K562 (cell line): ENCODE measurements at regions not wholly inside any gene's neighbourhood (a gene's known extent, or its start where the extent isn't known, plus 50 kb on each side); places are given as distances from the start of the nearest gene placed in this dataset.

Experiments
- ATAC-seq: fragments of 200-7000 bp; cut with Tn5 transposase; 3 replicates; pipeline ENCODE4 v1.9.1; 2020; ENCODE audit warnings: moderate library complexity
- BruUV-seq: library from RNA; stranded (reverse); fragments of 400-500 nt; replicated peaks from 2 replicates; lab custom pipeline; 2021; lab: Mats Ljungman, UMichigan
- CTCF ChIA-PET: fragments of 300-600 bp; formaldehyde crosslinking; extraction: SDS; loops from one replicate; lab custom pipeline; 2021; ENCODE audit warnings: low intra/inter-chr PET ratio; lab: Yijun Ruan, JAX
- POLR2A ChIA-PET: fragments of 300-600, 350-650 bp; sonication (Branson Sonifier 250); formaldehyde crosslinking; extraction: SDS; loops from one replicate; lab custom pipeline; 2021; ENCODE audit warnings: antibody characterized with exemption, inconsistent platforms; lab: Yijun Ruan, JAX
- DNase-seq, 4 experiments: peaks; one replicate each; pipeline versions ENCODE4 v3.0.0 to v3.0.0-alpha.2; 2011 to 2018; ENCODE audit warnings: low spot score in 3 of 4, mixed read lengths in 3 of 4; ENCODE audit errors: extremely low read depth in 1 of 4
- FAIRE-seq: peaks from 2 replicates; lab custom pipeline; 2011; peaks lifted over from hg19 to GRCh38; lab: Jason Lieb, UNC
- H2AFZ ChIP-seq: 2 replicates; pipeline ENCODE4 v1.6.0; 2011; ENCODE audit warnings: low read depth, low read length, control low read depth, inconsistent platforms
- H3K27ac ChIP-seq: fragments of 200-600 bp; 3 replicates; pipeline ENCODE4 v1.8.0; 2011; ENCODE audit warnings: low read depth, mild to moderate bottlenecking, control low read depth, inconsistent platforms, low read length, moderate library complexity, mixed read lengths; ENCODE audit errors: extremely low read depth
- H3K27me3 ChIP-seq, 2 experiments: fragments of 300-600 bp in 1 of 2; 2 replicates in 1 of 2; 3 replicates in 1 of 2; pipeline versions ENCODE4 v1.6.0 to v1.8.0; 2011; ENCODE audit warnings: inconsistent platforms in 2 of 2, low read length in 2 of 2, mild to moderate bottlenecking in 1 of 2, mixed read lengths in 1 of 2, moderate library complexity in 1 of 2; ENCODE audit not compliant: control insufficient read depth in 2 of 2, insufficient read depth in 2 of 2
- H3K36me3 ChIP-seq: fragments of 300-600 bp; 3 replicates; pipeline ENCODE4 v1.8.0; 2011; ENCODE audit warnings: mild to moderate bottlenecking, low read length, inconsistent platforms; ENCODE audit not compliant: control insufficient read depth, insufficient read depth
- H3K4me1 ChIP-seq, 2 experiments: fragments of 200-600 bp in 1 of 2; replicated peaks in 1 of 2; 2 replicates in 1 of 2; 3 replicates in 1 of 2; pipeline versions ENCODE4 v1.5.1 to v1.8.0; 2011; ENCODE audit warnings: inconsistent platforms in 2 of 2, low read length in 2 of 2, mild to moderate bottlenecking in 1 of 2, mixed read lengths in 1 of 2, moderate library complexity in 1 of 2; ENCODE audit not compliant: control insufficient read depth in 2 of 2, insufficient read depth in 2 of 2
- H3K4me2 ChIP-seq: 2 replicates; pipeline ENCODE4 v1.6.1; 2011; ENCODE audit warnings: low read length, control low read depth, inconsistent platforms, mixed read lengths; ENCODE audit not compliant: insufficient read depth
- H3K4me3 ChIP-seq: fragments of 200-600 bp; sonication (generic), shearing (Covaris generic); 2 replicates; pipeline ENCODE4 v1.5.1; 2016; ENCODE audit warnings: control low read depth, inconsistent platforms
- H3K79me2 ChIP-seq: fragments of 200-600 bp; 3 replicates; pipeline ENCODE4 v1.8.0; 2011; ENCODE audit warnings: low read length, inconsistent platforms; ENCODE audit not compliant: control insufficient read depth, insufficient read depth
- H3K9ac ChIP-seq, 2 experiments: 2 replicates each; pipeline versions ENCODE4 v1.6.0 to v1.6.1; 2011; ENCODE audit warnings: low read depth in 2 of 2, low read length in 2 of 2, control low read depth in 1 of 2, inconsistent platforms in 1 of 2, mild to moderate bottlenecking in 1 of 2, mixed read lengths in 1 of 2; ENCODE audit not compliant: insufficient read depth in 1 of 2
- H3K9me1 ChIP-seq: one replicate; pipeline ENCODE4 v1.6.0; 2011; ENCODE audit warnings: inconsistent platforms, mild to moderate bottlenecking, low read length, moderate library complexity; ENCODE audit not compliant: control insufficient read depth, insufficient read depth
- H3K9me3 ChIP-seq: replicated peaks from 2 replicates; pipeline ENCODE4 v1.5.1; 2011; ENCODE audit warnings: low read depth, low read length, inconsistent platforms; ENCODE audit not compliant: control insufficient read depth, insufficient read depth
- H4K20me1 ChIP-seq: replicated peaks from 2 replicates; pipeline ENCODE4 v1.6.1; 2011; ENCODE audit warnings: low read length, inconsistent platforms, mixed read lengths; ENCODE audit not compliant: control insufficient read depth, insufficient read depth
- BRF1 ChIP-seq: IDR thresholded peaks from 3 replicates; pipeline ENCODE4 v1.6.1; 2011; ENCODE audit warnings: borderline replicate concordance, mild to moderate bottlenecking; ENCODE audit not compliant: insufficient read length; ENCODE audit errors: extremely low read depth
- CEBPG ChIP-seq, 3 experiments: fragments of 200-800 bp in 1 of 3; sonication (Bioruptor generic) in 1 of 3; sonication (generic) in 1 of 3; formaldehyde crosslinking in 1 of 3; IDR thresholded peaks in 2 of 3; conservative IDR thresholded peaks in 1 of 3; 2 replicates each; pipeline versions ENCODE4 v1.6.1 to v1.8.0; 2016 to 2022; ENCODE audit warnings: missing compliant biosample characterization in 2 of 3, missing genetic modification characterization in 2 of 3, mild to moderate bottlenecking in 1 of 3, missing genetic modification reagents in 1 of 3
- MAFK ChIP-seq: IDR thresholded peaks from 2 replicates; pipeline ENCODE4 v1.6.1; 2011; ENCODE audit warnings: low read length, improper control_type of control experiment
- MXI1 ChIP-seq: IDR thresholded peaks from 2 replicates; pipeline ENCODE4 v1.6.1; 2011; ENCODE audit warnings: low read depth, mild to moderate bottlenecking, improper control_type of control experiment, low read length
- NR2C2 ChIP-seq, 2 experiments: fragments of 200-800 bp in 1 of 2; sonication (Bioruptor generic) in 1 of 2; sonication (generic) in 1 of 2; formaldehyde crosslinking in 1 of 2; IDR thresholded peaks; 2 replicates each; pipeline versions ENCODE4 v1.6.1 to v1.8.0; 2016 to 2022; ENCODE audit warnings: mild to moderate bottlenecking in 1 of 2, missing compliant biosample characterization in 1 of 2, missing genetic modification characterization in 1 of 2, missing genetic modification reagents in 1 of 2
- SOX6 ChIP-seq: fragments of 450-650 bp; IDR thresholded peaks from 2 replicates; pipeline ENCODE4 v1.6.1; 2014; ENCODE audit warnings: mild to moderate bottlenecking
- TEAD4 ChIP-seq, 2 experiments: sonication (generic) in 1 of 2; formaldehyde crosslinking in 1 of 2; IDR thresholded peaks; 2 replicates each; pipeline versions ENCODE4 v1.6.1 to v1.8.0; 2012 to 2022; ENCODE audit warnings: borderline replicate concordance in 1 of 2, inconsistent platforms in 1 of 2, low read length in 1 of 2, mild to moderate bottlenecking in 1 of 2, missing genetic modification reagents in 1 of 2
- U2AF1 ChIP-seq: fragments of 200-400 bp; formaldehyde crosslinking; optimal IDR thresholded peaks from 2 replicates; pipeline ENCODE3; 2017; ENCODE audit warnings: mild to moderate bottlenecking, low read depth, low read length, moderate library complexity
- ZBED1 ChIP-seq: IDR thresholded peaks from 2 replicates; pipeline ENCODE4 v1.6.1; 2014
- ZBTB34 ChIP-seq: fragments of 250-450 bp; sonication (Bioruptor Pico); IDR thresholded peaks from 2 replicates; pipeline ENCODE4 v1.8.0; 2021; ENCODE audit warnings: mild to moderate bottlenecking, moderate library complexity
- ZC3H4 ChIP-seq: sonication (generic); formaldehyde crosslinking; IDR thresholded peaks from 2 replicates; pipeline ENCODE4 v1.9.0; 2021; ENCODE audit warnings: missing genetic modification reagents, borderline replicate concordance
- ZKSCAN3 ChIP-seq: fragments of 250-450 bp; sonication (Bioruptor Pico); IDR thresholded peaks from 2 replicates; pipeline ENCODE4 v1.4.0; 2020
- ZNF134 ChIP-seq: fragments of 250-450 bp; sonication (Bioruptor Pico); conservative IDR thresholded peaks from 2 replicates; pipeline ENCODE4 v1.4.0; 2020
- ZNF140 ChIP-seq: fragments of 250-450 bp; sonication (Bioruptor Pico); IDR thresholded peaks from 2 replicates; pipeline ENCODE4 v1.8.0; 2021; ENCODE audit warnings: moderate library complexity, mild to moderate bottlenecking, inconsistent platforms
- ZNF444 ChIP-seq: fragments of 250-450 bp; sonication (Bioruptor Pico); IDR thresholded peaks from 2 replicates; pipeline ENCODE4 v1.4.0; 2020; ENCODE audit warnings: mild to moderate bottlenecking, moderate library complexity
- WGBS: fragments of 100-300 bp; shearing (Covaris generic); methylation state at CpG from one replicate; pipeline ENCODE4 v1.1.6; 2016; ENCODE audit warnings: low coverage, mixed read lengths; ENCODE audit not compliant: insufficient coverage; ENCODE audit errors: missing lambda C conversion rate; 5-methylcytosine and 5-hydroxymethylcytosine counted together
- in situ Hi-C: fragments of 300-500 bp; cut with MboI; formaldehyde crosslinking; loops from 4 replicates; pipeline ENCODE4 v1.15.0; 2018; ENCODE audit warnings: inconsistent platforms, mixed read lengths
- intact Hi-C: fragments of 100-400 bp; cut with micrococcal nuclease; formaldehyde crosslinking; loops from 2 replicates; pipeline ENCODE4 v1.14.2; 2022
- TF ChIP-seq, protein P1 (sequence below): sonication (generic); formaldehyde crosslinking; IDR thresholded peaks from 2 replicates; pipeline ENCODE4 v1.9.0; 2022; ENCODE audit warnings: mild to moderate bottlenecking, missing genetic modification reagents
- TF ChIP-seq, protein P2 (sequence below), 2 experiments: fragments of 450-650 bp in 1 of 2; sonication (generic) in 1 of 2; formaldehyde crosslinking in 1 of 2; IDR thresholded peaks in 1 of 2; conservative IDR thresholded peaks in 1 of 2; 2 replicates each; pipeline versions ENCODE4 v1.6.1 to v1.8.1; 2016 to 2023; ENCODE audit warnings: mild to moderate bottlenecking in 2 of 2, moderate library complexity in 2 of 2, inconsistent platforms in 1 of 2, missing genetic modification reagents in 1 of 2

GRCh38 chr3:194833114-194833910, 147.6 kb downstream of the FAM43A start (continued):
- no peak for TF ChIP-seq ZKSCAN3 (CRISPR knock-in tag)
- no peak for TF ChIP-seq ZBTB34 (CRISPR knock-in tag)
- TF ChIP-seq ZNF140 (CRISPR knock-in tag), result no peak
- TF ChIP-seq ZBED1, result no peak
- TF ChIP-seq TEAD4 (IDR thresholded peaks at IDR 0.05; ENCODE audit: low read length), result no peak
- no peak for TF ChIP-seq TEAD4 (CRISPR knock-in tag; IDR thresholded peaks at IDR 0.05; ENCODE audit: borderline replicate concordance)
- TF ChIP-seq U2AF1, result no peak
- TF ChIP-seq MAFK, result no peak
- TF ChIP-seq BRF1, result no peak

DNA sequence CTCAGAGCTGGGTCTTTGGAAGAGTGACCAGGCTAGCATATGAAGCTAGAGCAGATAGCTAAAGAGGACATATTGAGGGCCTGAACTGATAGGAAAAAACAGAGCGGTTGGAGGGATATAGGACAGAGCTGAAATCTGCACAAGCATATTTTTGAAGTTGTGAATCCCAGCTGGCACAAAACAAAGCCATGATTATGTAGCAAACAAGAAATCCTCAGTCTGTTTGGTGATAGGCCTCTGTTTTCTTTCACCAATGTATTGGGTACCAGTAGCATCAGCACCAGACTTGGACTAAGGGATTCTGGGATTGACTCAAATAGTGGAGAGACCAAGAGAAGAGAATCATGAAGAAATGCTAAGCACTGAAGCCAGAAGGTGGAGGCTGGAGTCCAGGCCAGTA, 151.0 kb downstream of the FAM43A start:
- Histone ChIP-seq H3K9me3 (no peaks in the 10 kb centered on the region), H3K9ac (no peak overlapping the region), H3K27me3 (peaks cover 14 to 46% of the 10 kb centered on the region in 2 experiments; a peak in 3 of 5 replicates), H3K36me3 (no peaks in the 10 kb centered on the region), H3K79me2 (no peaks in the 10 kb centered on the region), H3K4me1 (no peaks in the 10 kb centered on the region), H3K4me2 (no peak overlapping the region), H4K20me1 (no peaks in the 10 kb centered on the region; the same call in 1 of the 2 replicates), H3K9me1 (no peaks in the 10 kb centered on the region), H2AFZ (no peak overlapping the region), H3K4me3 (no peak overlapping the region), H3K27ac (no peak overlapping the region)
- WGBS, result 10% methylated on average over 1 of the region's 1 CpG
- ChIA-PET CTCF (no interaction called here), POLR2A (no interaction called here)
- DNase-seq (no peak), ATAC-seq (no peak), FAIRE-seq (no peak)
- in situ Hi-C loops, result no loop called here
- intact Hi-C loops, result no loop called here
- BruUV-seq, result no TSS peak
- no peak for TF ChIP-seq ZNF134
- no peak for TF ChIP-seq ZNF444 (CRISPR knock-in tag)
- TF ChIP-seq SOX6, result no peak
- TF ChIP-seq, protein P1, sequence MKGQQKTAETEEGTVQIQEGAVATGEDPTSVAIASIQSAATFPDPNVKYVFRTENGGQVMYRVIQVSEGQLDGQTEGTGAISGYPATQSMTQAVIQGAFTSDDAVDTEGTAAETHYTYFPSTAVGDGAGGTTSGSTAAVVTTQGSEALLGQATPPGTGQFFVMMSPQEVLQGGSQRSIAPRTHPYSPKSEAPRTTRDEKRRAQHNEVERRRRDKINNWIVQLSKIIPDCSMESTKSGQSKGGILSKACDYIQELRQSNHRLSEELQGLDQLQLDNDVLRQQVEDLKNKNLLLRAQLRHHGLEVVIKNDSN (CRISPR knock-in tag), result no peak
- TF ChIP-seq CEBPG (CRISPR knock-in tag; IDR thresholded peaks at IDR 0.05), result no peak
- no peak for TF ChIP-seq CEBPG (tag; conservative IDR thresholded peaks at IDR 0.05 in 1 of 2, IDR thresholded peaks at IDR 0.05 in 1 of 2)
- TF ChIP-seq, protein P2, sequence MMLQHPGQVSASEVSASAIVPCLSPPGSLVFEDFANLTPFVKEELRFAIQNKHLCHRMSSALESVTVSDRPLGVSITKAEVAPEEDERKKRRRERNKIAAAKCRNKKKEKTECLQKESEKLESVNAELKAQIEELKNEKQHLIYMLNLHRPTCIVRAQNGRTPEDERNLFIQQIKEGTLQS (IDR thresholded peaks at IDR 0.05), result no peak
- TF ChIP-seq, protein P2 (CRISPR knock-in tag; conservative IDR thresholded peaks at IDR 0.05), result no peak
- no peak for TF ChIP-seq MXI1
- TF ChIP-seq NR2C2 (CRISPR knock-in tag; IDR thresholded peaks at IDR 0.05), result no peak
- no peak for TF ChIP-seq NR2C2 (tag; IDR thresholded peaks at IDR 0.05)
- TF ChIP-seq ZNF140 (CRISPR knock-in tag), result no peak
- TF ChIP-seq ZC3H4, result no peak
